Activated CD8-positive, alpha-beta memory T cell treated with anti-CD3 and anti-CD28 coated beads for 36 hours (primary cell): ENCODE measurements at regions not wholly inside any gene's neighbourhood (a gene's known extent, or its start where the extent isn't known, plus 50 kb on each side); places are given as distances from the start of the nearest gene placed in this dataset.

ENCODE experiments used
- CTCF ChIA-PET: fragments of 350-600 bp; sonication (Branson Sonifier 250); formaldehyde crosslinking; loops from one replicate; lab custom pipeline; 2021; ENCODE audit warnings: antibody characterized with exemption; lab: Charles Lee
- POLR2A ChIA-PET: fragments of 350-600 bp; sonication (Branson Sonifier 250); formaldehyde crosslinking; loops from one replicate; lab custom pipeline; 2021; ENCODE audit warnings: antibody characterized with exemption; lab: Charles Lee

- CTCF ChIA-PET = no interaction called here
- POLR2A ChIA-PET = no interaction called here
Observed at GRCh38 chr13:22063416-22064124, 392.7 kb downstream of the FGF9 start.

- CTCF ChIA-PET = no interaction called here
- POLR2A ChIA-PET = interaction anchor here (0.9 kb wide), 1 partner anchor 189 kb away, joined by 3 read pairs; no protein-coding TSS in a partner anchor
Observed at GRCh38 chr13:22064854-22065620, 394.2 kb downstream of the FGF9 start.

- CTCF ChIA-PET = no interaction called here
- POLR2A ChIA-PET = interaction anchor here (1.2 kb wide), 1 partner anchor 12 kb away, joined by 3 read pairs; no protein-coding TSS in a partner anchor
Observed at GRCh38 chr13:22073718-22074117, 402.8 kb downstream of the FGF9 start.

DNA sequence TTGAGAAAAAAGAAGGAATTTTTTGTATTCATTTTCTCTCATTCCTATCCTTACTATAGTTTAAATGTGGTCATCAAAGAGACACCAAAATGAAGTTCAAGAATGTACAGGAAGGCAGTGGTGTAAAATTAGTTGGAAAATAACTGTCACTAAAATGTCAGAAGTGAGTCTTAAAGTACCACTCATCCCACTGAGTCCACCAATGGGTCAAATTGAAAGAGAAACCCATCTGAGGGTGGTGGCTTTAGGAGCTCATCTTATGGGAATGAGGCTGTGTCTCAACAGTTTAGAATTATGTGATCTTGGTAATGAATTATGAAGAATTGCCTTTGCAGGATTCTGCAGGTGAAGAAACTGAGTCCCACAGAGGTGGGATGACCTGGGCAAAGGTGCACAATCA is 403.5 kb downstream of the FGF9 start:
- ChIA-PET POLR2A (no interaction called here), CTCF (no interaction called here)

DNA sequence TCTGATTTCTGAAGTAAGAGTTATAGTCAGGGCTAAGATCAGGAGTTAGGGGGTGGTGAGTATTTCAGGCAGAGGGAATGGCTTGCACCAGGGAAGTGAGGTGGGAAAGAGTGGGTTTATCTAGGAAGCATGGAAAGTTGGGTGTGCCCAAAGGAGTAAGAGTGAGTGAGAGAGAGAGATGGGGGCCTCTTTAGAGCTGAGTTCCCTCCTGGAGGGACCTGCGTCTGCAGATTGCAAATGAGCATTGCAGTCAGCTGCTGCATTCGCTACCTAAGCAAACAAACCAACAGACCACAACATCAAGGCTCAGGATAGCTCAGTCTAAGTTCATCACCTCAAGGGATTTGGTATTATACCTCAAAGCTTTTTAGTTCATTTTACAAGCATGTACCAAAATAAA is 405.8 kb downstream of the FGF9 start:
- CTCF ChIA-PET = interaction anchor here (1.2 kb wide), 1 partner anchor 13 kb away, joined by 4 read pairs; no protein-coding TSS in a partner anchor
- POLR2A ChIA-PET = interaction anchor here (0.7 kb wide), 1 partner anchor 16 kb away, joined by 4 read pairs; no protein-coding TSS in a partner anchor

GRCh38 chr13:22077205-22077683 is 406.4 kb downstream of the FGF9 start:
- ChIA-PET POLR2A (interaction anchor here (0.7 kb wide), 1 partner anchor 15 kb away, joined by 4 read pairs; no protein-coding TSS in a partner anchor), CTCF (no interaction called here)

DNA sequence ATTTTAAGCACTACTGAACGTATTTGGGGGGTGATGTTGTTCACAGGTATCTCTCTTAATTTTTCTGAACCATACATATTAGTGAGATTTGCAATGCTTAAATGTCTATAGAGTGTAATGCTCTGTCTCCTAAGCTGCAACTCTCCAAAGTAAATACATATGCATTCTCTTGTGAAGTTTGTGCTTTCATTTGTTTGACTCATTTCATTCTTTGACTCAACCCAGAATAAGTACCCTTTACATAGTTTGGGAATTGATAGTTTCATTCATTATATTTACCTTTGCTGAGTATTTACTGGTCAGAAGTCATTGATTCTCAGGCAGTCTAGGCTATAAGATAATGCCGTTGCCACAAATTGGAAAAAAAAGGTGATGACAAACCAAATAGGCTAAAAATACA is 406.9 kb downstream of the FGF9 start:
- ChIA-PET CTCF (no interaction called here), POLR2A (no interaction called here)

DNA sequence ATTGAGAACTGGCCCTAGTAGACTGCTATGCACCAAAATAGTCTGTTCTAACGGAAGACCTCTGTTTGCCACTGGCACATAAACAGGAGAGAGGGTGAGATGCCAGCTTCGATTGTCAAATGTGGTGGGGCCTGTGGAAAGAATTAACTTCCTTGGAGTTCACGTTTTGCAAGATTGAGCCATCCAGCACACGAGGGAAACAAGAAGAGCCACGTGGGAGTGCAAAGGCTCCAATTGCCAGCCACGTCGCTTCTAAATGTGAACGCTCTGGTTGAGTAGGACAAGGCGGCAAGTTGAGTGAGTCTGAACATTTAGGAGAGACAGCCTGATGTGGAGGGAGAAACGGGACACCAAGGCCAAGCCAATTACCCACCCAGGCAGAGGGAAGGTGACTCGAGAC is 409.1 kb downstream of the FGF9 start:
- ChIA-PET CTCF (no interaction called here), POLR2A (no interaction called here)

- POLR2A ChIA-PET = no interaction called here
Observed at GRCh38 chr13:22080832-22081231, 410.0 kb downstream of the FGF9 start.

DNA sequence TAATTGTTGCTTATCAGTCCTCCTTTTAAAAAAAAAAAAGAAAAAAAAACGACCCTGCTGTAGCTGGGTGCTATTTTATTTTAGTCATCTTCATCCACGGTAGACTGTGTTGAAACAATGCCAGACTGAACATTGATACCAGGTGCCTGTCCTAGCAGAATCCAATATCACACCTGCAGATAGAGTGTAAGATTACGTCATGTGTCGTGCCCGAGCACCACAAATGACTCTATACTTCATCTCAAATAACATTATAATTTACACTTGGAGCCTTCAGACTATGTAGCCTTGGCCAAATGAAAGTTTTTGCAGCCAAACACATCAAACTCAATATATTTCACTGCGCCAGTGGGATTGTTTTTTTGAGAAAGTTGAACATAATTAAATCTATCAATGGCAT is 410.6 kb downstream of the FGF9 start:
- ChIA-PET POLR2A (no interaction called here), CTCF (no interaction called here)

More at GRCh38 chr13:22080832-22081231, 410.0 kb downstream of the FGF9 start:
- CTCF ChIA-PET = no interaction called here

DNA sequence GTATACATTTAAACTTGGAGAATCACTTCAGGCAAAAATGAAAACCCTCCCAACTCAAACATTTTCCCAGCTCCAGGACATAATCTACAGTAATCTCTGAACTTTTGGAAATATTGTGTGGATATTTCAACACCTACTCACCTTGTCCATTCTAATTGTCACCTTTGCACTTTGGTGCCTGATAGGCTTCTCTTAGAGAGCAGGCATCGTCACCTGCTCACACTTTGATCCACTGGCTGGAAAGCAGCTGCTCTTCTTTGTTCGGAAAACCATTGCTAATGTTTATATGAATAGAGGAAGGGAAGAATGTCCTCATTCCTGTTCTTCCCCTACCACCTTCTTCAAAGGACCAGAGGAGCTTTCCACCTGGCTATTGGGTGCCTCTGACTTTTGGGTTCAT is 411.2 kb downstream of the FGF9 start:
- ChIA-PET POLR2A (no interaction called here), CTCF (no interaction called here)

GRCh38 chr13:22082437-22083100 is 411.7 kb downstream of the FGF9 start:
- ChIA-PET CTCF (interaction anchor here (0.9 kb wide), 1 partner anchor 10 kb away, joined by 3 read pairs; no protein-coding TSS in a partner anchor), POLR2A (no interaction called here)

- CTCF ChIA-PET = no interaction called here
- POLR2A ChIA-PET = interaction anchor here (0.7 kb wide), 1 partner anchor 134 kb away, joined by 6 read pairs; no protein-coding TSS in a partner anchor
Observed at GRCh38 chr13:22085001-22085400, 414.1 kb downstream of the FGF9 start.

- ChIA-PET CTCF (interaction anchor here (1.9 kb wide), 1 partner anchor 11 kb away, joined by 4 read pairs; no protein-coding TSS in a partner anchor), POLR2A (no interaction called here)
Observed at GRCh38 chr13:22086597-22087330, 415.9 kb downstream of the FGF9 start.

DNA sequence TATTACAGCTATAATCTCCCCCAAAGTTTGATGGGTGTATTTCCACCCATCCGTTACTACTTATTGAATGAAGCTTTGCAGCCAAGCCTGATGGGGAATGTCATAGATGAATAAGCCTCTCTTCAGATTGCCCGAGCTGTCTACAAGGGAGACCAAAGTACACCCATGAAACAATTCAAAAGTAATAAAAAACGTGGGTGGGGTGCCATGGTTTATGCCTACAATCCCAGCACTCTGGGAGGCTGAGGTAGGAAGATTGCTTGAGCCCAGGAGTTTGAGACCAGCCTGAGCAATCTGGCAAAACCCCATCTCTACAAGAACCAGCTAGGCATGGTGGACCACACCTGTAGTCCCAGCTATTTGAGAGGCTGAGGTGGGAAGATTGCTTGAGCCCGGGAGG is 419.2 kb downstream of the FGF9 start:
- ChIA-PET CTCF (interaction anchor here (2.2 kb wide), 1 partner anchor 14 kb away, joined by 4 read pairs; no protein-coding TSS in a partner anchor), POLR2A (no interaction called here)

- CTCF ChIA-PET = interaction anchor here (2.2 kb wide), 1 partner anchor 15 kb away, joined by 4 read pairs; no protein-coding TSS in a partner anchor
- POLR2A ChIA-PET = no interaction called here
Observed at GRCh38 chr13:22091222-22091970, 420.5 kb downstream of the FGF9 start.

DNA sequence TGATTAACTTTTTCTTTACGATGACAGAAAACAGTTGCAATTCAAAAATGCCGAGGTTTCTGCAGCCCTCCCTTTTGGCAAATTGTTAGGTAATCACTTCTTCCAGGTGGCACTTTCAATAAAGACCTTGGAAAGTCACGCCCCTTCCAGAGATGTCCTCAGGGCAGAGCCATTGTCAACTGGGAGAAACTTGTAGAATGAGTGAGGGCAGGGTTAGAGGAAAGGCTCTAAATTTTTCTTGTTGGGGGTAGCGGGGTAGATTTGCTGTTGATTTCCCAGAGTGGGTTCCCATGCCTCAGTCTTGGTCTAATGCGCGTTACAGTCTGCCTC is 421.1 kb downstream of the FGF9 start:
- ChIA-PET POLR2A (no interaction called here), CTCF (no interaction called here)
